NCI-H146 treated with DMSO at 0.1 percent for 48 hours (cell line): ENCODE measurements at regions not wholly inside any gene's neighbourhood (a gene's known extent, or its start where the extent isn't known, plus 50 kb on each side); places are given as distances from the start of the nearest gene placed in this dataset.
"Not testable (repeated sequence)": the region's sequence is repeated elsewhere in the genome, so short reads cannot be mapped to it uniquely, and the experiment has no call there.

Source experiments
- DNase-seq: peaks from one replicate; lab custom pipeline; 2025; ENCODE audit not compliant: unreplicated experiment; lab: John Stamatoyannopoulos, UW

DNA sequence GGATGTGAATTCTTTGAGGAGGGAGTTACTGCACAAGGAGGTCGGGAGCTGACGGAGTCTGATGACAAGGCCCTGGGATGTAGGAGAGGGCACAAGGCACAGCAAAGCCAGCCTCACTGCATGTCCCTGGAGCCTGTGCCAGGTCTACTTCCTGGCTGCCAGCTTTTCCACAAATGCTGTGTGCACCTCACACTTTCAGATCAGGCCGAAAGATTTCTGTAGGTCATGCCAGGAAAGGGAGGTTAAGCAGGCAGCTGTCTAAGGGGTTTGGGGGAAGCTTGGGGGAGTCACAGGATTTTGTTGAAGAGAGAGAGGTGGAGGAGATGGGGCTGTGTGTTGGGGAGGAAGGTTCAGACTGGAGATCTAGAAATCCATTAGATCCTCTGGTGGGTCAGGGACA, 792.5 kb downstream of the KCNJ18 start:
- no peak for DNase-seq

GRCh38 chr17:22490399-22490798, 798.1 kb downstream of the KCNJ18 start:
- DNase-seq, result no peak

- no peak for DNase-seq
These were observed 800.0 kb downstream of the KCNJ18 start for GRCh38 chr17:22492331-22492730.

- no peak for DNase-seq
These were observed 804.1 kb downstream of the KCNJ18 start for GRCh38 chr17:22496450-22496849.

DNA sequence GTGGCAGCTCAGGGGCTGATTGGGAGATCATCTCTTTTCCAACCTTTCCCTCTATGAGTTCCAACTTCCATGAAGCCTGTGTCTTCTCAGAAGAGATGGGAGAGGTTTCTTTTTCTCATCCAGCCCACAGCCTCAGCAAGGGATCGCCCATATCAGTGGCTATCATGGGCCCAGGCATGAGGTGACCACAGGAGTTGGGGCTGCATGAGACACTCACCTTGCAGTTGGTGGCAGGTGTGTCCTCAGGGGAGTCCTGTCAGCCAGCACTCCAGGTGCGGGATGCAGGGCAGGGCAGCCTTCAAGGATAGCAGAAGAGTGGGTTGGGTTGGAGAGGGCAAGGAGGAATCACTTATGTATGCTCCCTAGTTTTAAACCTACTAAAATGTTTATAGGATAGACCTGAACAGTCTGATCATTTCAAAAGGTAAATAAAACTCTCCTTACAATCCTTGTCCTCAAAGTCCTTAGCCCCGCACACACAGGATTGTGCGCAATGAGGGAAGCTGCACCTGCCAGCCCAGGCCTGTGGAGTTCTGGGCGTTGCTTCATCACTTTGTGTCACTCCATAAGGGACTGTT, 811.1 kb downstream of the KCNJ18 start:
- DNase-seq, result no peak

GRCh38 chr17:22505660-22506059, 813.3 kb downstream of the KCNJ18 start:
- no peak for DNase-seq

- DNase-seq, result no peak
These were observed 813.9 kb downstream of the KCNJ18 start for GRCh38 chr17:22506231-22506630.

DNA sequence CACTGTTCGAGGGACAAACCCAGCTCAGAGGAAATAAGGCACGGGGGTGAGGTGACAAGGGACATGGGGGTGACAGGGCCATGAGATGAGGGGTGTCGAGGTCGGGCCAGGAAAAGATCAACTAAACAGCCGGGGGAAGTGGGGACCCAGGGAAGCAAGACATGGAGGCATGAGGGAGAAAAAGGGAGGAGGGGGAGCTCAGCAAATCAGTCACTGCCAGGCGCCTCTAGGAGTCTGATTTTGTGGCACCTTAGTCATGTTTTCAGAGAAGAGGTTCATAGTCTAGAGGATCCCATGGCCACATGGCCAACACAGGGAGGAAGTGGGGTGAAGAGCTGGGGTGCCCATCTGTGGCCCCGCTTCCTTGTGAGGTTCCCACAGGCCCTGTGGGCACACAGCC, 814.5 kb downstream of the KCNJ18 start:
- DNase-seq, result no peak

- no peak for DNase-seq
These were observed 815.5 kb downstream of the KCNJ18 start for GRCh38 chr17:22507823-22508222.

- DNase-seq, result no peak
These were observed 818.2 kb downstream of the KCNJ18 start for GRCh38 chr17:22510504-22510903.

- DNase-seq, result no peak
These were observed 819.1 kb downstream of the KCNJ18 start for GRCh38 chr17:22511431-22511830.

DNA sequence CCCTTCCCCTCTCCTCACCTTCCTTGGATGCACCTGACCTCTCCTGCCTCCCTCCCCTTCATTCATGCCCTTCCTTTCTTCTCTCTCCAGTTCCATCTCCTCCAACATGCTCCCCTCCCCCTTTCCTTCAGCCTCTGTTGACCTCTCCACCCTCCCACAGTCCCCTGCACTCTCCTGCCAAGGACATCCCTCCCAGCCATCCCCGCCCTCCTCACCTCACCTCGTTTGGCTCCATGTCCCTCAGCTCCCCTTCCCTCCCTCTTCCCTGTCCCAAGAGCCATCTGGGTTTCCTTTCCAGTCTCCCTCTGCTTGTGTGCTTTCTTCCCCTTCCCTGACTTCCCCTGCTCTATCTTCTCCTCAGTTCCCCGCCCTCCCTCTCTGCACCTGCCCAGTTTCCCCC, 819.7 kb downstream of the KCNJ18 start:
- DNase-seq, result no peak

- no peak for DNase-seq
These were observed 820.2 kb downstream of the KCNJ18 start for GRCh38 chr17:22512506-22512905.

DNA sequence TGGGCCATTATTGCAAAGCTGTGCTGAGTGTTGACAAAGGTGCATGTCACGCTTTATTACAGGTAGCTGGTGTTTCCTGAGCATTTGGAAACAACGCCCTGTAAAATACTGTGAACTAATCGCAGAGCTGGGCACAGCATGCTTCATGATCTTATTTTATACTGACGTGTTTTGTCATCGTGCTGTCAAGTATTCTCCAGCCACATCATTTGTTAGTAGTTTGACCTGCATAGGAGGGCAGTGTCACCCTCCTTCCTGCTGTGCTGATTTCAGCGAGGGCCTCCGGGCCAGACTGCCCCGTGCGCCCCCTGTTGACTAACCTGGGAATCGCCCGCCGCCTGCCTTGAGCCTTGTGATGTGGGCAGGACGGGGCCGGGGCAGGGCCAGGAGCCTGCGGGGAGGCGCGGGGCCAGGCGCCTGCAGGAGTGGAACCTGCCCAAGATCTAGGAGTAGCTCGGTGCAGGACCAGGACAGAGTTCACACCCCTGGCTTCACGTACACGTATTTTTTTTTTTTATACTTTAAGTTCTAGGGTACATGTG, 820.7 kb downstream of the KCNJ18 start:
- no peak for DNase-seq

DNA sequence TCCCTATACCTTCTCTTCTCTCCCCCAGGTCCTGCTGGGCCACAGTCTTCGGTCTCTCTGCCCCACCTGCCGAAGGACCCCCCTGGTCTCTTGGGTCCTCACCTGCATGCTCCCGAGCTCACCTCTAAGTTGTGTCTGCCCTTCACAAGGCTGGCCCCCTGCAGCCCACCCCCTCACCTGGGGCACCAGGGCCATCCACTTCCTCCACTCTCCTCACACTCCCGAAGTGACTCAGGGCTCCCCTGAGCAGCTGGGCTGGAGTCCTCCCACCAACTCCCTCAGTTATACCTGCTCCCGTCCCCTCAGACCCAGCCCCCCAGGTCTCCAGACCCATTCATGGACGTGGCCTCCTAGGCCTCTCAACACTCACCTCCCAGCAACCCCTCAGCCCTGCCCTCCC, 822.0 kb downstream of the KCNJ18 start:
- DNase-seq, result no peak

GRCh38 chr17:22514767-22515320, 822.5 kb downstream of the KCNJ18 start:
- no peak for DNase-seq

GRCh38 chr17:22515599-22515998, 823.3 kb downstream of the KCNJ18 start:
- DNase-seq, result no peak

DNA sequence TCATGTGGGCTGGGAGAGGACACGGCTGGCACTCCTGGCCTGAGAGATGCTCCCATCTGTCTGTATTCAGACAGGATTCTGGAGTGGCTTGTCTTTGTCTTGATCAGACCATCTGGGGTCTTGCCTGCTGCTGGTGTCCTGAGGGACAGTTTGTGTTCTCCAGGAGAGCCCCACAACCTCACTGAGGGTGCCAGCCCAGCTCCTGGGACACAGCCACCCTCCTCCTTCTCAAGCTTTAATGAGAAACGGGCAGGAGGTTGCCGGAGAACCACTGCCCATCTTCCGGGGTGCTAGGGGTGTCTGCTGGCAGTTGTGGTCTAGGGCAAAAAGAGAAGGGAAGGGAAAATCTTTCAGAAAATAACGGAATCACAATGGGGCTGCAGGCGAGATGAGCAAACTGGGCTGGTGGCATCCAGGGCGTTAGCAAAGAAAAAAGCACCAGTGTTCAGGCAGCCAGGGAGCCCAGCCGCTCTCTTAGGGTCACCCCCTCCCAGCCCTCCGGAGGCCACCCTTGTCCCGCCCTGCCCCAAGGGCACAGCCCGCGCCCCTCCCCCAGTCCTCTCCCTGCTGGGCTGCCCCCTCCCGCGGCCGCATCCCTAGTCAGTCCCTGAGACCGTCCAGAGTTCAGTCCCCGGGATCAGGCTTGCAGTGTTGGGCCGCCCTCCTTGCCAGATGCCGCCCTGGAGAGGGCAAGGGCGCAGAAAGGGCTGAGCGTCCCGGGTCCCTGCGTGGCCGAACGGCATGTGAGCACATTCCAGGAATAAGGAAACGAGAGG, 824.7 kb downstream of the KCNJ18 start:
- no peak for DNase-seq

GRCh38 chr17:22517716-22518115, 825.4 kb downstream of the KCNJ18 start:
- no peak for DNase-seq

- no peak for DNase-seq
These were observed 825.9 kb downstream of the KCNJ18 start for GRCh38 chr17:22518185-22518584.

DNA sequence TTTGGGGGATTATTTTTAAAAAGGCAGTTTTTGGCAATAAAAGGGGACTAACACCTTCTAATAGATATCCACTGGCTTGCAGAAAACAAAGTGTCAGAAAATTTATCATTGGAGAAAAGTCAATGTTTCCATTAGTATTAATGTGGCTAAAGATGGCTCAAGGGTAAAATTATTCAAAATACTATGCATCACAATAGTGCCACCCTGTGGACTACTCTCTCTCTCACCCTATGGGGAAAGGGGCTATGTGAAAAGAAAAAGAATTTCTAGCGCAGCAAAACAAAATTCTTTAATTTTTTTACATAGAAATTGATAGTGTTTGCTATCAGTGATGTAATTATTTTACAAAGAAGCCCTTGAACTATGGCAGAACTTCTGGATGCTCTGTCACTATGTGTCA, 856.5 kb downstream of the KCNJ18 start:
- DNase-seq, result not testable (repeated sequence)

DNA sequence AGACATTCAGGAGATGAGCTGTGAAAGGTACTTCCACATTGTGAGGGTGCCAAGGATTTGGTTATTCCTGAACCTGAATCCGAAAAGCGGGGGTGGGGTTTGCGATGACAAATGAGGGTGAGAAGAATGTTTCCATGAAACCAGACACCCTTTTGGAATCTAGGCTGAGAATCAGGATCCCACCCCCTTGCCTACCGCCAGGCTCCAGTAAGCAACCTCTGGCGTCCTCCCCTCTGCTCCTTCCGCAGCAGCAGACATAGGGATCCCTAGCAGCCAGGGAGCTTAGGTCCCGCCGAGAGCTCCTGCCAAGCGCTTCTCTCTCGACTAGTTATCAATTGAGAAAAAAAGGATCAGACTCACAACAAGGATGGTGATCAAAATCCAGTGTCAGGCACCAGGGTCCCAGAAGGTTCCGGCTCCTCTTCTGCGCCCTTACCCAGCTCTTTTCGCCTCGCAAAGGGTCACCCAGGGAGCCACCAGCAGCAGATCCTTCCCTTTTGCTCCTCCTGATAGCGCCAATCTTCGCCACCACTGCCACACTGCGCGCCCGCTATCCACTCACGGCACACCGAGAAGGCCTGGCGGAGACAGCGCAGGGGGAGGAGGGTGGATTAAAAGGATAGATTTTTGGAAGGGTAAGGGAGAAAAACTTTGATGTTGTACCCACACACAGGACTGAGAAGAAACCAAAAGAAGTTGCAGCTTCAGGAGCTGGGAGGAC, 859.5 kb downstream of the KCNJ18 start:
- not testable (repeated sequence) for DNase-seq
